HG03175 (cell line): ENCODE measurements at regions not wholly inside any gene's neighbourhood (a gene's known extent, or its start where the extent isn't known, plus 50 kb on each side); places are given as distances from the start of the nearest gene placed in this dataset.

Experiments used
- ATAC-seq: cut with Tn5 transposase; IDR thresholded peaks from one replicate; pipeline ENCODE4 v1.9.1; 2021; ENCODE audit warnings: mild to moderate bottlenecking, moderate library complexity; ENCODE audit not compliant: unreplicated experiment

- no peak for ATAC-seq
Observed at GRCh38 chr5:58121391-58121790, 338.5 kb downstream of the PLK2 start.

- ATAC-seq = no peak
Observed at GRCh38 chr5:58117542-58117941, 342.3 kb downstream of the PLK2 start.

GRCh38 chr5:58116346-58116745 lies 343.5 kb downstream of the PLK2 start:
- ATAC-seq = no peak

DNA sequence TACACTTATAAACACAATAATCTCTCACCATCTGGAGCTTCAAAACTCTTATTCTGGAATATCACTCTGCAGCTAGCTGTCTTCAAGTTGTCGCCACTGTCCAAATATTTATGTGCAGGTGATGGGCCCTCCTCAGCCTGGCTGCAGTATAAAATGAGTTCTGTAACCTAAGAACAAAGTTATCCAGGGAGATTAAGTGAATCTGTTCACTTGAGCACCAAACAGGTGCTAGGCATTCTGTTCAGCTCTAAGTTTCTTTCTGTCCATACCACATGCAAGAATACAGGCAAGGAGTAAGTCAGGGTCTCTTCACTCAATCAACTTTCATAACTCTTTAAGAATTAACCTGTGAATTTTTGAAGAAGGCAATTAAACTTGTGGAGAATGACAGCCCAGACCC lies 344.1 kb downstream of the PLK2 start:
- ATAC-seq = no peak

- no peak for ATAC-seq
Observed at GRCh38 chr5:58114324-58114723, 345.6 kb downstream of the PLK2 start.

GRCh38 chr5:58113172-58113571 lies 346.7 kb downstream of the PLK2 start:
- ATAC-seq = no peak

GRCh38 chr5:58108511-58108910 lies 351.4 kb downstream of the PLK2 start:
- ATAC-seq = no peak

GRCh38 chr5:58107704-58108103 lies 352.2 kb downstream of the PLK2 start:
- ATAC-seq = no peak

- no peak for ATAC-seq
Observed at GRCh38 chr5:58106754-58107410, 353.0 kb downstream of the PLK2 start.

GRCh38 chr5:58105836-58106235 lies 354.1 kb downstream of the PLK2 start:
- no peak for ATAC-seq

GRCh38 chr5:58099257-58099656 lies 360.6 kb downstream of the PLK2 start:
- no peak for ATAC-seq

DNA sequence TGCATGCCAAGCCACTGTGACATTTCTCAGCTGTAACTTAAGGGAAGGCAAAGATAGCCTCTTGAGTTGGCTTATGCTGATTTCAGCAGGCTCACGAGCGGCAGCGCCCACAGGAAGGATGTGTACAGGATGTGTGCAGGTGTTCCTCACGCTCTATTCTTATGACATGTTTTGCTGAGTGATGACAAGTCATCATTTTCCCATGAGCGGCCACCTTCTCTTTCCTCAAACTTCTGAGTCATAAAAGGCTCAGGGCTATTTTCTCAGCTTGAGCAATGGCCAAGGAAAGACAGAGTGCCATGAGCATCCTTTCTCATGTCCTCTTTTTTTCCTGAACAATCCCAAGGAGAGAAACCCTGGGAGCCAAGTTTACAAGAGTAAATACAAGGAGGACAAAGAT lies 365.9 kb downstream of the PLK2 start:
- no peak for ATAC-seq

GRCh38 chr5:58090704-58091103 lies 369.2 kb downstream of the PLK2 start:
- no peak for ATAC-seq

DNA sequence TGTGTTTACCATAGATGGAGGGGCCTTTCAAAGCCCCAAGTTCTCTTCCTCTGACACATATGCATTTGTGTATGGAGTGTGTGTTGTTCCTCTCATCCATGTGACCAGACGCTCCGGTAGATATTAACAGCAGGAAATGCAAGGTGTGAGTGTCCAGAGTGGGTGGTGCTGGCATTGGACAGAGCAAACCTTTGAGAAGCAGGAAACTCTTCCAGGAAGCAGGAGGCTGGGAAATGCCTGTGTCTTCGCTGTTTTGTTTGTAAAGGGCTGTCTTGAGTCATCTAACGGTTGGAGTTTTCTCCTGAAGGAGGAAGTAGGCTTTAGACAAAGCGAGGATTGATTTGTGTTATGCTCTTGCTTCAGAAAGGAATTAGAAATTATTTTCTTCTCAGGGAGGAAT lies 370.9 kb downstream of the PLK2 start:
- no peak for ATAC-seq

- no peak for ATAC-seq
Observed at GRCh38 chr5:58087905-58088304, 372.0 kb downstream of the PLK2 start.

GRCh38 chr5:58087123-58087522 lies 372.8 kb downstream of the PLK2 start:
- no peak for ATAC-seq

DNA sequence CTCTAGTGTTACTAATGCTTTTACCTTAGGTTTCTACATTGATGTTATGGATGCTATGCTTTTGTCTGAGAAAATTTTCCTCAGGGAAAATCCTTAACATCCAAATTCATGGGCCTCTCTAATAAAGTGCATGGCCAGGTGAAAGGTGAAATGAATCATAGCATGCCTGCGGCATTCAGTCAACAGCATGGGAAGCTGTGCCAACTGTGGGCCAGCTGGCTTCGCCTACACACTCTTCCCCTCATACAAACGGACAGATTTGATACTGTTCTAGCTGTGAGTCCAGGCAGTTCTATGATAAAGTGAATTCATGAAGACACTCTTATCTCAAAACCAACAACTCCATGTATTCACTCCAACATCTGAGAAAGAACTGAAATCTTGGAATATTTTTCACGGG lies 374.1 kb downstream of the PLK2 start:
- ATAC-seq = no peak

- ATAC-seq = no peak
Observed at GRCh38 chr5:58081435-58081834, 378.5 kb downstream of the PLK2 start.

DNA sequence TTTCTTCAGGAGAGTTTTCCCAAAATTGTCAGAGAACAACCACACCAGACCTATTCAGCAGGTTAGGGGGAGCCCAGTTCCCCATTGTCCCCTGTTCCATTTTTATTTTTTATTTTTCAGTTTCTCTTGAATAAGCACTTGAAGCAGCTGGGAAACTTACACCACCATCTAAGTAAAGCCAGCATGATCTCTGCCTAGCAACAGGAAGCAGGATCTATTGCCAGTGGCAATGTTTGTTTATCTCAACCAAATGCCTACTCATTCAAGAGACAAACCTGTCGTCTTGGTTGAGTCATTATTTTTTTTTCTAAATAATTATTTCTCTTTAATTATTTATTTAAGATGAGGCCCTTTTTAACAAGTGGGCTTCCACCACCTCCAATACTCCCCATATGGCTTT lies 379.3 kb downstream of the PLK2 start:
- no peak for ATAC-seq

GRCh38 chr5:58077966-58078365 lies 381.9 kb downstream of the PLK2 start:
- no peak for ATAC-seq

- no peak for ATAC-seq
Observed at GRCh38 chr5:58077416-58077815, 382.5 kb downstream of the PLK2 start.

- ATAC-seq = no peak
Observed at GRCh38 chr5:58076483-58077257, 383.2 kb downstream of the PLK2 start.

- no peak for ATAC-seq
Observed at GRCh38 chr5:58075907-58076306, 384.0 kb downstream of the PLK2 start.
